ENCODE measurements at regions not wholly inside any gene's neighbourhood (a gene's known extent, or its start where the extent isn't known, plus 50 kb on each side); places are given as distances from the start of the nearest gene placed in this dataset.

GRCh38 chr1:81490614-81491013 lies 310.1 kb upstream of the ADGRL2 start:
- DNase-seq (ENCODE audit: low spot score), result no peak

- no peak for DNase-seq (ENCODE audit: low spot score)
These were observed 311.3 kb upstream of the ADGRL2 start for GRCh38 chr1:81489372-81489934.

- no peak for DNase-seq (ENCODE audit: low spot score)
These were observed 316.4 kb upstream of the ADGRL2 start for GRCh38 chr1:81484284-81484683.

- no peak for DNase-seq (ENCODE audit: low spot score)
These were observed 322.5 kb upstream of the ADGRL2 start for GRCh38 chr1:81478219-81478618.

GRCh38 chr1:81477710-81478109 lies 323.0 kb upstream of the ADGRL2 start:
- no peak for DNase-seq (ENCODE audit: low spot score)

- DNase-seq (ENCODE audit: low spot score), result no peak
These were observed 328.3 kb upstream of the ADGRL2 start for GRCh38 chr1:81472387-81472786.

- DNase-seq (ENCODE audit: low spot score), result no peak
These were observed 329.5 kb upstream of the ADGRL2 start for GRCh38 chr1:81471255-81471654.

GRCh38 chr1:81470275-81470674 lies 330.5 kb upstream of the ADGRL2 start:
- no peak for DNase-seq (ENCODE audit: low spot score)

- DNase-seq (ENCODE audit: low spot score), result no peak
These were observed 333.4 kb upstream of the ADGRL2 start for GRCh38 chr1:81467383-81467782.

- DNase-seq (ENCODE audit: low spot score), result no peak
These were observed 333.8 kb upstream of the ADGRL2 start for GRCh38 chr1:81466961-81467360.

- no peak for DNase-seq (ENCODE audit: low spot score)
These were observed 336.5 kb upstream of the ADGRL2 start for GRCh38 chr1:81463936-81464837.

- DNase-seq (ENCODE audit: low spot score), result no peak
These were observed 341.7 kb upstream of the ADGRL2 start for GRCh38 chr1:81459043-81459442.

GRCh38 chr1:81458186-81458585 lies 342.5 kb upstream of the ADGRL2 start:
- no peak for DNase-seq (ENCODE audit: low spot score)

- no peak for DNase-seq (ENCODE audit: low spot score)
These were observed 345.3 kb upstream of the ADGRL2 start for GRCh38 chr1:81455481-81455880.

- no peak for DNase-seq (ENCODE audit: low spot score)
These were observed 346.8 kb upstream of the ADGRL2 start for GRCh38 chr1:81453971-81454370.

- no peak for DNase-seq (ENCODE audit: low spot score)
These were observed 347.4 kb upstream of the ADGRL2 start for GRCh38 chr1:81453367-81453703.

GRCh38 chr1:81452693-81453366 lies 347.9 kb upstream of the ADGRL2 start:
- no peak for DNase-seq (ENCODE audit: low spot score)

GRCh38 chr1:81449786-81450185 lies 350.9 kb upstream of the ADGRL2 start:
- DNase-seq (ENCODE audit: low spot score), result no peak

- DNase-seq (ENCODE audit: low spot score), result no peak
These were observed 354.6 kb upstream of the ADGRL2 start for GRCh38 chr1:81446000-81446669.

GRCh38 chr1:81443288-81443687 lies 357.4 kb upstream of the ADGRL2 start:
- DNase-seq (ENCODE audit: low spot score), result no peak

- DNase-seq (ENCODE audit: low spot score), result no peak
These were observed 361.5 kb upstream of the ADGRL2 start for GRCh38 chr1:81439046-81439823.

All from SK-N-DZ (cell line).